GM19351 (cell line): ENCODE measurements at regions not wholly inside any gene's neighbourhood (a gene's known extent, or its start where the extent isn't known, plus 50 kb on each side); places are given as distances from the start of the nearest gene placed in this dataset.
A peak's percentile ranks its signal among the peaks of the same experiment; 100 is the strongest.

Experiments used
- ATAC-seq: cut with Tn5 transposase; IDR thresholded peaks from one replicate; pipeline ENCODE4 v1.9.1; 2021; ENCODE audit warnings: mild to moderate bottlenecking, moderate library complexity; ENCODE audit not compliant: unreplicated experiment

DNA sequence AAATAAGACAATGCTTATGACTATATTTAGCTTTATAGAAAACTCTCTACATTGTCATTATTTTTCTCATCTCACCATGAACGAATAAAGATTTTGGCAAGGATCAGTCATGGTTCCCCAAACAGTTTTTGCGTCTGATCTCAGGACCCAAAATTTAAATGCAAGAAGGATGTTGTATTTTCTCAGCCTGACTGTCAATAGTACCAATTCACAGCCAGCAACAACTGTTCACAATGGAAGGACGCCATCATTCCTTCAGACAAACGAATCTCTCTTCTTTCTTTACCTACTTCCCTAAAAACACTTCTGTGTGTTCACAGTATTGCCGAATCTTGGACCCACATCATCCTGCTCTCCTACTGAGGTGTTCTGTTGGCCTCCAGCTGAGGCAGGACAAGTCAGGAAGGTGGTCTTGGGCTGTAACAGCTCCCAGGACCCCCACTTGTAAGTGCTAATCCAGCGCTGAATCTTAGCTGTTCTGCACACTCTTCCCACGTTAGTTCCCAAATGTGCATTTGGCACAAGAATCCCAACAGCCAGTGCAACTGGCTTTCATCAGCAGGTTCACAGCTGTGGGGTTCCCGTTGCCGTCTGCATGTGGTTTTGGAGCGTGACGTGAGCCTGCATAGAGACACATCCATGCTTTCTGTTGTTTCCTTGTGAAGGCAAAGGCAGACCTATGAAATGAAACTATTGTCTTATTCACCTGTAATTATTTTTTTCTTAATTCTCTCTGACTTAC lies 600.0 kb downstream of the QKI start:
- no peak for ATAC-seq

DNA sequence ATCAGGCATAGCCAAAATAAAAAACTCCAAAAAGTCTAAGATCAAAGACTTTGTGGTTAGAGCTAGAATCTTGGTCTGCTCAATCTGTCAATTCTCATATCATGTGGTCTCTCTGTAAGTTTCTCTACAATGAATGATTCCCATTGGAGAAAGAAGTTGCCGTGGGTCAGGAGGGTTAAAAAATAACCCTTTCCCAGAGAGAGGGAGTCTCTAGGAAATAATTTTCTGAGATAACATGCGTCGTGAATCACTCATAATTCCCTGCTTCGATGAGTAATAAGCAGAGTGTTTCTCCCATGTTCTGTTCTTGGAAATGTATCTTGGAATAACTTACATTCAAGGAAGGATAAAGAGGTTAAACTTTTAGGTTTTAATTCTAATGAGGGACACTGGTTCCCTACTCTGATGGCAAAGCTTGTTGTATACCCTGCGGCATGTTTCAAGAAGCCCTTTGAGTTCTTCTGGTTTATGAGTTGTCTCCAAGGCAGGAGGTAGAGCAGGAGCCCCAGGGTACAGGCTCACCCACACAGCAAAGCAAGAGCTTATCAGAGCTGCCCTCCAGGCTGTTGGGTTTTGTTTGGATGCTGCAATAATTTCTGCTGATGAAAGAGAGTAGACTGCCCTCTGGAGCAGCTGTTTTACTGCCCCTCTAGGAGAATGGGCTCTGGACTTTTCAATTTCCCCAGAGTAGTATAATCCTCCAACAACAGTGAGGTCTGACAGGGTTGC lies 599.1 kb downstream of the QKI start:
- ATAC-seq, result no peak

DNA sequence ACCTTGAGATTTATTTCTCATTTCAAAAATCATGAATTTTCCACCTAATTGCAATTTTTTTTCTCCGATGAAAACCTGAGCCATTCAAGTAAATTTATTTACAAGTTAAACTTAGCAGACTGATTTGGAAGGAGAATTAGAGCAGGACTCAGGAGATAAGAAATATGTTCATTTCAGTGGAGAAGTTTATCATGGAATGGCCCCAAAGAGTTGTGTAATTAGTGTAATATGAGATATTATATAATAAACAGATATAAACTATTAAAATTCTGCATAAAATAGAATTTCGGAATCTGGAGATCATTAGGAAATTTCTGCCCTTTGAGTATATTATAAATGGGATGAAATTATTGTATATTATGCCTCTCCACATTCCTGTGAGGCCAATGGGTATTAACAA lies 596.8 kb downstream of the QKI start:
- ATAC-seq, result no peak

DNA sequence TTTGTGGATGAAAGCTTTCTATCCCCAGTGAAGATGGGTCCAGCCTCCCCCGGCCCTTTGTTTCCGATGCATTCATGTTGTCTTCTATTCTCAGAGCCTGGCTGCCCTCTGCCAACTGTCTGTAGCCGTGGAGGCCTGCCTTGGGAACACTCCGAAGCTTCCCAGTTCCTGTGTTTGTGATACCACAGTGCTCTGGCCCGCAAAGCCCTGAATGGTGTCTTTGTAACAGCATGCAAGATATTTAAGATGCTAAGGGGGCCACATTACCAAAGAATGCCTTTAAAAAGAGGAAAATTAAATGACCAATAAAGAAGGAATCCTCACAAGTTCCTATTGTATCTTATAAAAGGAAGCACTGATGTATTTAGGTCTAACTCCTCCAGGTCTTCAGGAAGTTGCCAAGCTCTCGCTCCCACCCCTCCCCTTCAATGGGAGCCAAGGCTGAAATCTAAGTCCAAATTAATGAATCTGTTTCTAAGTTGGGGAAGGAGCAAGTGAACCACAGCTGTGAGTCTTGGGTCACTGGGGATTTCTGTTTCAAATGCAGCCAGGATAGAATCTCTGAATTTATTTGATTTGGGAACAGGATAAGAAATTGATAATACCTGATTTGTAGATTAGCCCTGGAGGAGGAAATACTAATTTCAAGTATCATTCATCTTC lies 596.1 kb downstream of the QKI start:
- no peak for ATAC-seq

DNA sequence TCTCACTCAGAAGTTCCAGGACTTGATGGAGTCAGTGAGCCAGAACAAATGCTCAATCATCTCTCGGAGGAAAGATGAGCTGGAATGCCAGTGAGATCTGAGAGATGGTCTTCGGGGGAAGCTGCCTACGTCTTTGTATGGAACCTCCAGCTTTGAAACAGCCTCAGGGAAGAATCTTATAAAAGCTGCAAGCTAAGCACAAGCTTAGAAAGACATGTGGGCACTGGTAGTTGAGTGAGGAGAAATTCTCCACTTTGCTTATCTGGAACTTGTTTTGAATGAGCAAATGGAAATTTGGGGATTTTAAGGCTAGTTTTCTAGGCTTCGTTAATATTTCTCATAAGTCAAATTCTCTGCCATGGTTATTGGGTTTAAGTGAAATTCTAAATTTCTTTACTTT lies 594.4 kb downstream of the QKI start:
- ATAC-seq, result no peak

DNA sequence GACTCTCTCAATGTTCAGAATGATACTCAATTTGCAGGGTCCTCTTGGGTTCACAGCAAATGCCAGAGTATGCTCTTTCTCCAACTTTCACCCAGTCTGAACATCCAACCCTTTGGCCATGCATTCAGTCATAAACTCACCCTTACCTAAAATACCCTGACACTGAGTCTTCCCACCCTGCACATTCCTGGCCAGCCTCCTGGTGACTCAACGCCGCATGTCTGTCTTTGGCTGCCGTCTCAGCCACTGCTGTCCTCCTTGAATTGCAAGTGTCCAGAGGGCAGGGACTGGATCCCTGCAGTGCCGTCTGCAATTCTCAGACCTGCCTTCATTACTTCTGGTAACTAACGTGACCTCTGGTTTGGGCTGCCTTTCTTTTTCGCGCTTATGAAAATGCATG lies 593.4 kb downstream of the QKI start:
- ATAC-seq, result no peak

DNA sequence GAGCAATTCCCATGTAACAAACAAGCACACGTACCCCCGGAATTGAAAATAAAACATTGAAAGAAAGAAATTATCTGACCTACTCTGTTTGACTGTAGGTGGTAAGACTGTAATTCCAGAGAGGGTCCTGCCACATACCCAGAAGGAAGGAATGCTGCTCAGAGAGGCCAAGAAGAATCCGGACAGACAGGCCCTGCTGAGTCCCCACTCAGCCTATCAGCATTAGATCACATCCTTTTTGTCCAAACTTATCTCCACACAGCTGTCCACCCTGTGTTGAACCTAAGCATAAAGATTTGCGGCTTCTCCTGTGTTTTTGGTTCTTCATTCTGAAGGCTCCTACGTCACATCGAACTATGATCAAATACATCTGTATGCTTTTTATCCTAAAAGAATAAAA lies 591.9 kb downstream of the QKI start:
- ATAC-seq, result no peak

DNA sequence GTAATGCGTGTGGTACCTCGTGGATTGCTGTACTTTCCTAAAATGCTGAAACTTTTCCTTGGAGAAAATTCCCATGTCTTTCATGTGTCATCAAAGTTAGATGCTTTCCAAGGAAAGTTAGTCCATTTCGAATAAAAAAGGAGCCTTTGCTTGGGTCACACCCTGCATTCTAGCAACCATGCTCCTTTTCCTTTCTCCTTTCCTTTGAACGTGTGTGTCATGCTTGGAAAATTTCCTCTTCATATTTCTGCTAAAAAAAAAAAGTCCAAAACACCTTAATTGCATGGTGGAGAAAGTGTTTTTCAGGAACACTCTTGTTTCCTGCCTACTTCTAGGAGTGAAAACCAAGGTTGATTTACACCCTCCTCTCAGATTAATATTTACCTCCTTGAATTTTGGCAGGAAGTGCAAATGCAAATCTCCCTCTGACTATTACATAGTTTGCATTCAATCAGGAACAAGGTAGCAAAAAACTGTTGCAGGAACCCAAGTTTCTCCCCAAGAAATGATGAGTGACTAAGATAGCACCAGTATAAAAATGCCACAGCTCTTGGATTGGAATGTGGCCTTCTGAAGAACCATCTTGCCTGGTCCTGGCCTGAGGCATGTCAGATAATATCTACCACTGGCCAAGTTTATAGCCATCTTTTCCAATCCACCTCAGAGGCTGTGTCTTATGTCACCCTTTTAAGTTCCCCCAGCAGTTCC lies 590.6 kb downstream of the QKI start:
- ATAC-seq, result no peak

DNA sequence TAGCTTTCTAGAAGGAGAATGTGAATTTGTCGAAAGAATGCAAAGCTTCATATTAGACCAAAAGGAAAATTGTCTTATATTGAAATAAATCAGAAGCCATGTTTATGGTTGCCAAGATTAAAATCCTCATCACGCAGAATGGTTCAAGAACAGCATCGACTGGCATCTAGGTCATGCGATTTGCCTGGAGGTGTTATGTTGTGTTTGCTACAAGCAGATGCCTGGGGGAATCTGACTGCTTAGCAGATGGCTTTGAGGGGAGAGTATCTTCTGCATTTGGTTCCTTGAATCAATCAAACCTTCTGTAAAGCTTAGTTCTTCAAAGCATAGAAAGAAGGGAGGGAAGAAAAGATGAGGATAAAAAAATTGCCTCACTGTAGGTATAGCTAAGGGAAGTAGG lies 585.8 kb downstream of the QKI start:
- no peak for ATAC-seq

DNA sequence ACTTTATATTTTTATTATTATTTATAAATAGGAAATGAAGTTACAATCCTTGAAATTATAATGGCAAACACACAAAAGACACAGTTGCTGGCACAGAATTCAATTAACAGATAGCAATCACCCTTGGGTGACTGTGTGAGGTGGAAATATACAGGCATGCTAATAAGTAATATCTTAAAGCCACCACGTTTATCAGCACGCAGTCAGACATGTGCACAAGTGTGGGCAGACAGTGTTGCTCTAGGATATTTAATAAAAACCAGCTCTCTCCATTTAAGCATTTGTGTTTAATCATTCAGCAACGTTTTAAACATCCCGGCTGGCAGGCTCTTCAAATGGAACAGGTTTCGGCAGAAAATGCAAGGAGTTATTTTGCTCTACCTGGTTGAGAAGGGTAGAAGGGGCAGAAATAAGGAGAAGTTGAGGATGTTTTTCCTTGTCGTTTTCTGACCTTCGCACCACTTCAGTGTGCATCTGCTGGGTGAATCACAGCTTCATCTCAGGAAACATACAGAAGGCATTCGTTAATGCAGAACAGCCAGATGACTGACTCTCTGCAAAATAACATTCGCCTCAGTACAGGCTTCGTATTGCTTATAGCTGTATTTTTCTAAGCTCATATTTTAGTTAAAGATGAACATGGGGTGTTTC lies 585.1 kb downstream of the QKI start:
- no peak for ATAC-seq

DNA sequence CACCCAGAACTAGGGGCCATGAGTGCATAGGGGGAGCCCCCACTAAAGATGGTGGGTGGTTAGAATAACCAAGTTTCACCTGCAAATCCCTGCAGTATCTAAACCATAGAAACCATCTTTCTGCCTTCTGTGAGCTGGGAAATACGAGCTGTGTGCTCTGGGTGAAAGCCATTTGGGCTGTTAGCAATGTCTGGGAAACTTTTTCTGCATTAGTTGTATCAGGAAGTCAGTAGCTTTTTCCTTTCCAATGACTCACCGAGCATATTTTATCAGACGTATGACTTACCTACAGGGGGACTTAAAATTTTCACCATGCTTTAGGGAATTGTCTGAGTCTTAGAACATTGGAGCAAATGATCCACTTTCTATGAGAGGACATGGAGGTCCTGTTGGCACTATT lies 584.0 kb downstream of the QKI start:
- ATAC-seq, result no peak

DNA sequence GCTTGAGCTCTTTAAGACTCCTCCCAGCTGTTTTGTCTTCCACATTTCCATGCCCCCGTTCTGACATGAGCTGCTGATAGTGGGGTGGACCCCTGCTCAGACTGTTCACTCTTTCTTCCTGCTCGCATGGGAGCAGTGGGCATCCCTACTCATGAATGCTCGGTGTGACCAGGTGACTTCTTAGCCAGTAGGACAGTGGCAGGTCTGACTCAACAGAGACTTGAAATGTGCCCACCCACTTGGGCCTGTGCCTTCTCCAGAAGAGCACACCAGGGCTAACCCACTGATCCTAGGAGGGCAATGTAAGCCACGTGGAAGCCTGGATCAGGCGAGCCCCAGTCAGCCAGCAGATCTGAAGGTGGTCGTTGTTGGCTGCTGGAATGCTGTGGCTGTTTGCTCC lies 582.0 kb downstream of the QKI start:
- ATAC-seq, result no peak

DNA sequence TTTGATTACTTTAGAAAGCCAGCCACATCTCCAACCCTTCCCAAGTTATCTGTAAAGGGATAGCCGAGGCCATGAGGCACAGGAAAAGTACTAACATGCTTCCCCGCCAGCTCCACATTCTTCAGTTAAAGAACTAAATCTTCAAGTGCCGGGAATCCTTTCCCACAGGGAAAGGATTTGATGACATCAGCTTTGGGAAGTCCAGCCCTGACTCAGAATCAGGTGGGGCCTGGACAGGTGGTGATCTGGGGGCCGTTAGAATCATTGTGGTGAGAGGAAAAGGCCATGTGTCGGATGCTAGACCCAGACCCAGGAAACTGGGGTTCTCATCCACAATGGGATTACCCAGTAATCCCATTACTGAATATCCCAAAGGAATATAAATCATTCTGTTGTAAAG lies 580.0 kb downstream of the QKI start:
- no peak for ATAC-seq

DNA sequence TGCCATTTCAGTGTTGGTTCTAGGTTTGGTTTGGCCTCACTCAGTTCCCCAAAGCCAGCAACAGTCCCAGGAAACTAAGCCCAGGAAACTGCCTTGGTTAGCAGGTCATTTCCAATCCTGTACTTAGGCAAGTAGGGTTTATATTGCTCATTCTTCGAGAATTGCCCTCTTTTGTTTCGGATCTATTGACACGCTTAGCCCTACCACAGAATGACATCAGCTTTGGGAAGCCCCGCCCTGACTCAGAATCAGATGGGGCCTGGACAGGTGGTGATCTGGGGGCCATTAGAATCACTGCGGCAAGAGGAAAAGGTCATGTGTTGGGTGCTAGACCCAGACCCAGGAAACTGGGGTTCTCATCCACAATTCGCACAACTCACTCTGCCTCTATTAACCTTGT lies 578.2 kb downstream of the QKI start:
- ATAC-seq, result no peak

DNA sequence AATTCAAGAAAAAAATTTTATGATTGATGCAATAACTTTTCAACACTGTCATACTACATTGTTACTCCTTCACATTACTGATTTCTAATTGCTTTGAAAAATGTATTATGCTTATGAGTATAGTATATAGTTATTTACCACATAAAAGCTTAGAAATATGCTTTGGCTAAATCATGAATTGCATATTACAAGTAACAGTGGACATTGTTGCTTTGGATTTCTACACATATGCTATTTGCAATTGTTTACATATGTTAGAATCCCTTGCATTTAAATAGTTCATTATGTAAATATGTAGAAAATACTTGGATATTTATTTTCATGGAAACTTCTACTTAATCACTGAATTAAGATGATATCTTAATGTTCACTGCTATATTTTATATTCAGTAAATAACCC lies 577.5 kb downstream of the QKI start:
- ATAC-seq, result no peak

DNA sequence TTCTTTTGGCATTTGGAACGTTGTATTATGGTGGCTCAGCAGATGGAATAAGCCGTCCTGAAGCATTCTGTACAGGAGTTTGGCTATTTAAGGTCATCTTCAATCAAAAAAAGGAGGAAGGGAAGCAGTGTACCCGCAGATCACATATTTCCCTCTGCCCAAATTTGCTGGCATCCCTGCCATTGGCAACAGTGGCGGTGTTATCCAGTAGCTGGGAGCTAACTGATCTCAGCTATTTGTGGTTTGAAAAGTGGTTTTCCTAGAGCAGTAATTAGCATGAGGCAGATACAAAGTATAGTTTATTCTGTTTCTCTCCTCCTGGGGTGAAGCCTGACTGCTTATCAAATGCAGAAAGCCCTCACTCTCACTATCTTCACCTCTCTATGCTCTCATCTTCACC lies 576.8 kb downstream of the QKI start:
- ATAC-seq, result no peak

DNA sequence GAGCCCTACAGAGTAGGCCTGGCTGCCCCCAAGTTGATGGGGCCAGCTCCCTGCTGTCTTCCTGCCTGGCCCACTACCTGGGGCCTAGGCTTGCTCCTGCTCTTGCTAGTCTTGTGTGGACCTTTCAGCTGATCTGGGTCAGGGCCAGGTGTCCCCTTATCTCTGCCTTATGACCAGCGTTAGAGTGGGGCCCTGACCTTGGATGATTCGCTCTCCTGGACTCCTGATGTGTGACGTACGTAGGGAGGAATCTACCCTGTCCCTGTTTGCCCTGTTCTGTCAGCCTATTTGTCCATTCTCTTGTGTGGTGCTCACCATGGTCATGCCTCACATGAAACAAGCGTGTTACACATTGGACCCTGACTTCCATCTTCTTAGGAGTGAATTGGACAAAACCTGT lies 571.8 kb downstream of the QKI start:
- ATAC-seq, result no peak

DNA sequence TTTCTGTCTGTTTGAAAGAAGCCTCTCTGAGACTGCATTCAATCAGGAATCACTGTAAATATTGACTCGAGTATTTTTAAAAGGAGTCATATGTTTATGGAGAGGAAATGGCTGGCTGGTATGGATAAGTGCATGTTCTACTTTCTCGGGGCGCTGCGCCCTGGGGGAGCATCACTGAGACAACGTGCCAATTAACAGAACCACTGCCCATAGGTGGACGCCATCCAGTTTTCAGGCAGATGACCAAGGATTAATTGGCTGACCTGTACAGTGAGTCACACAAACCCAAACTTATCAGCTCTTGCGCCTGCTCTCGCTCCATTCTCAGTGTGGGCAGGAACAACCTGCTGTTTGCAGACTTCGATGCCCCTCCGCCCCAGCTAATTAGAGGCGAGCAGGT lies 571.2 kb downstream of the QKI start:
- no peak for ATAC-seq

DNA sequence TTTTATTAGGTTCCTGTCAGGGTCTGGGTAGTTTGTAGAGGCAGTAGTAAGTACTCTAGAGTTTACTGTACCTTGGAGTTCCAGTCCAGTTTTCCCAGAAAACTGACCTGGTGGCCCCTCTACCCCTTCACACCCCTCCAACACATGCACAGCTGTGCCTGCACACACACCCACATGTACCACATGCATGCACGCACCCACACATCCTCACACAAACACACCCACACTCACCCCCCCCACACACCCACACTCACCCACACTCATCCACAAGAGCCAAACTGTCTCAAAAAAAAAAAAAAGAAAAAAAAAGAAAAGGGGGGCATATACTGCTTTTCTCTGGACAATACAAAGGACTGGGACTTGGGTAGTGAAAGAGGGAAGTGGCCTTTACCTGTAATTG lies 570.5 kb downstream of the QKI start:
- no peak for ATAC-seq

DNA sequence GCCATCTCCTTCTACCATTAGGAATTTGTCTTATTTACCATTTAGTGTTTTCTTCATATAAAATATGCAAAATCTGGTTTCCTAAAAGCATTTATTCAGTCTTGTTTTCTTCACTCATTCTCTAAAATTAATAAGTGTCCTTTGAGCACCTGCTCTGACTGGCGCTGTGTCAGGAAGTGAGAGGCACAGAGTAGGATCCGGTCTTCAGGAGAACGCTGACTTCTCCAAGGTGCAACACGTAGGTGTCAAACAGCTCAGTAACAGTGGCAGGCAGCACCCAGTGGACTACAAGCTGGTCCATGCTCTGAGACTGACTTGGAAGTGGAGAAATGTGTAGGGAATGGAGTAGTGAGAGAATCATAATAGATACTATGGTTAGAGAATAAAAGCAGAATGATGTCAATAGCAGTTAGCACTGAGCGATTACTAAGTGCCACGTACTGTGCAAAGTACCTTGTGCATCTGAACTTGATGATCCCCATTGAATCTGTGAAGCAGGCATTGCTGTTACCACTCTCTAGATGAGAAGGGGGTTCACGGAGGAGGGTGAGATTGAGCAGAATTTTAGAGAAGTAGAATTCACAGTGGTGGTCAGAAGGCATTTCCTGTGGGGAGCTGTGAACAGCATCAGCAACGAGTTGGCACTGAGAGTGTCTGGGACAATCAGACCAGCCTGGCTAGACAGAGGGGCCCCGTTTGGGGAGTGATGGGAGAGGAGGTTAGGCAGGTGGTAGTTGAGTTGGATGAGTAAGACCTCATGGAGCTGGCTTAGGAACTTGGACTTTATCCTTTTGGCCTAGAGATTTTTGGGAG lies 569.8 kb downstream of the QKI start:
- ATAC-seq, result peak; percentile 52
